ENCODE measurements at regions not wholly inside any gene's neighbourhood (a gene's known extent, or its start where the extent isn't known, plus 50 kb on each side); places are given as distances from the start of the nearest gene placed in this dataset.
"Not testable (repeated sequence)": the region's sequence is repeated elsewhere in the genome, so short reads cannot be mapped to it uniquely, and the experiment has no call there.

- no peak for DNase-seq (ENCODE audit: low read depth in 2 of 2)
Observed at GRCh38 chr4:129998436-129999150, 902.6 kb downstream of the C4orf33 start.

GRCh38 chr4:129999156-129999555, 903.2 kb downstream of the C4orf33 start:
- no peak for DNase-seq (ENCODE audit: low read depth in 2 of 2)

- no peak for DNase-seq (ENCODE audit: low read depth in 2 of 2)
Observed at GRCh38 chr4:130008461-130008860, 912.5 kb downstream of the C4orf33 start.

GRCh38 chr4:130012806-130013205, 916.9 kb downstream of the C4orf33 start:
- not testable (repeated sequence) for DNase-seq (ENCODE audit: low read depth in 2 of 2)

GRCh38 chr4:130021706-130022105, 925.8 kb downstream of the C4orf33 start:
- DNase-seq (ENCODE audit: low read depth in 2 of 2) = no peak

- DNase-seq (ENCODE audit: low read depth in 2 of 2) = no peak
Observed at GRCh38 chr4:130023088-130023487, 927.1 kb downstream of the C4orf33 start.

- DNase-seq (ENCODE audit: low read depth in 2 of 2) = no peak
Observed at GRCh38 chr4:130025701-130026100, 929.7 kb downstream of the C4orf33 start.

- no peak for DNase-seq (ENCODE audit: low read depth in 2 of 2)
Observed at GRCh38 chr4:130026185-130026584, 930.2 kb downstream of the C4orf33 start.

GRCh38 chr4:130027973-130028372, 932.0 kb downstream of the C4orf33 start:
- DNase-seq (ENCODE audit: low read depth in 2 of 2) = no peak

- DNase-seq (ENCODE audit: low read depth in 2 of 2) = no peak
Observed at GRCh38 chr4:130028552-130028951, 932.6 kb downstream of the C4orf33 start.

- DNase-seq (ENCODE audit: low read depth in 2 of 2) = no peak
Observed at GRCh38 chr4:130029442-130029841, 933.5 kb downstream of the C4orf33 start.

GRCh38 chr4:130031858-130032257, 935.9 kb downstream of the C4orf33 start:
- no peak for DNase-seq (ENCODE audit: low read depth in 2 of 2)

- not testable (repeated sequence) for DNase-seq (ENCODE audit: low read depth in 2 of 2)
Observed at GRCh38 chr4:130033657-130034056, 937.7 kb downstream of the C4orf33 start.

- no peak for DNase-seq (ENCODE audit: low read depth in 2 of 2)
Observed at GRCh38 chr4:130034876-130035275, 938.9 kb downstream of the C4orf33 start.

- DNase-seq (ENCODE audit: low read depth in 2 of 2) = no peak
Observed at GRCh38 chr4:130035391-130035790, 939.4 kb downstream of the C4orf33 start.

GRCh38 chr4:130037866-130038265, 941.9 kb downstream of the C4orf33 start:
- DNase-seq (ENCODE audit: low read depth in 2 of 2) = not testable (repeated sequence)

- not testable (repeated sequence) for DNase-seq (ENCODE audit: low read depth in 2 of 2)
Observed at GRCh38 chr4:130038540-130038939, 942.6 kb downstream of the C4orf33 start.

- no peak for DNase-seq (ENCODE audit: low read depth in 2 of 2)
Observed at GRCh38 chr4:130043732-130044160, 947.8 kb downstream of the C4orf33 start.

GRCh38 chr4:130044788-130045531, 949.0 kb downstream of the C4orf33 start:
- no peak for DNase-seq (ENCODE audit: low read depth in 2 of 2)

- DNase-seq (ENCODE audit: low read depth in 2 of 2) = no peak
Observed at GRCh38 chr4:130053723-130054122, 957.8 kb downstream of the C4orf33 start.

- DNase-seq (ENCODE audit: low read depth in 2 of 2) = no peak
Observed at GRCh38 chr4:130054908-130055307, 959.0 kb downstream of the C4orf33 start.

- no peak for DNase-seq (ENCODE audit: low read depth in 2 of 2)
Observed at GRCh38 chr4:130056286-130056685, 960.3 kb downstream of the C4orf33 start.

- DNase-seq (ENCODE audit: low read depth in 2 of 2) = no peak
Observed at GRCh38 chr4:130064471-130064870, 968.5 kb downstream of the C4orf33 start.
